Sigmoid colon (tissue), 6 donors: ENCODE measurements at regions not wholly inside any gene's neighbourhood (a gene's known extent, or its start where the extent isn't known, plus 50 kb on each side); places are given as distances from the start of the nearest gene placed in this dataset.

Source experiments
- DNase-seq: peaks from one replicate; pipeline ENCODE4 v3.0.0-alpha.2; 2019
- H3K27ac ChIP-seq, 4 donors: fragments of 200-600 bp; sonication (generic); one replicate each; pipeline ENCODE4 v1.5.1; 2016 to 2019; ENCODE audit warnings: mild to moderate bottlenecking in 1 of 4
- H3K27me3 ChIP-seq, 3 donors: fragments of 200-600 bp; sonication (generic); one replicate each; pipeline ENCODE4 v1.5.1; 2019; ENCODE audit warnings: mild to moderate bottlenecking in 1 of 3
- H3K36me3 ChIP-seq, 4 donors: fragments of 200-600 bp; sonication (generic); one replicate each; pipeline ENCODE4 v1.5.1; 2016 to 2019
- H3K4me1 ChIP-seq, 4 donors: fragments of 200-600 bp; sonication (generic); one replicate each; pipeline ENCODE4 v1.5.1; 2017 to 2019
- H3K4me3 ChIP-seq, 4 donors: fragments of 200-600 bp; sonication (generic); one replicate each; pipeline ENCODE4 v1.5.1; 2017 to 2019; ENCODE audit warnings: mild to moderate bottlenecking in 2 of 4, moderate library complexity in 1 of 4
- H3K9me3 ChIP-seq, 4 donors: fragments of 200-600 bp in 3 of 4; sonication (generic) in 3 of 4; one replicate each; pipeline versions ENCODE4 v1.5.1 to v1.6.1; 2013 to 2019
- CTCF ChIP-seq, 4 experiments: fragments of 450-650 bp in 3 of 4; fragments of 200-600 bp in 1 of 4; IDR thresholded peaks; one replicate each; pipeline ENCODE4 v1.5.1; 2016 to 2019; ENCODE audit warnings: antibody characterized with exemption in 4 of 4, mild to moderate bottlenecking in 3 of 4, moderate library complexity in 2 of 4
- EP300 ChIP-seq, 4 donors: sonication (generic); formaldehyde crosslinking; IDR thresholded peaks; one replicate each; pipeline ENCODE4 v1.6.1; 2017; ENCODE audit warnings: antibody characterized with exemption in 4 of 4
- POLR2A ChIP-seq, 2 donors: fragments of 450-650 bp; IDR thresholded peaks; one replicate each; pipeline ENCODE4 v1.6.1; 2016; ENCODE audit warnings: antibody characterized with exemption in 2 of 2, mild to moderate bottlenecking in 2 of 2, moderate library complexity in 2 of 2
- POLR2AphosphoS5 ChIP-seq, 4 donors: sonication (generic); formaldehyde crosslinking; IDR thresholded peaks; one replicate each; pipeline ENCODE4 v1.6.1; 2017; ENCODE audit warnings: antibody characterized with exemption in 4 of 4
- WGBS, 2 donors: extraction: QIAGEN DNeasy Blood & Tissue Kit; methylation state at CpG; one replicate each; pipeline ENCODE4 v1.1.7; 2013; 5-methylcytosine and 5-hydroxymethylcytosine counted together
- intact Hi-C: fragments of 100-400 bp; cut with DNase I; formaldehyde crosslinking; loops from one replicate; pipeline ENCODE4 v1.15.1; 2023
- donor health status: healthy with polysubstance abuse.
- donor health status: healthy.

GRCh38 chr6:73901986-73902385 lies 206.0 kb downstream of the CD109 start:
- intact Hi-C loops: no loop called here
- Histone ChIP-seq H3K27me3 (no peaks in the 10 kb centered on the region), H3K4me1 (no peaks in the 10 kb centered on the region), H3K9me3 (peaks cover 0 to 16% (median 8%) of the 10 kb centered on the region in 4 donors), H3K36me3 (no peaks in the 10 kb centered on the region), H3K27ac (no peak overlapping the region), H3K4me3 (no peak overlapping the region)
- no peak for DNase-seq
- TF ChIP-seq CTCF (IDR thresholded peaks at IDR 0.05) (no peak), EP300 (IDR thresholded peaks at IDR 0.05) (no peak), POLR2A (IDR thresholded peaks at IDR 0.05) (no peak), POLR2AphosphoS5 (IDR thresholded peaks at IDR 0.05) (no peak)

GRCh38 chr6:73901311-73901710 lies 205.3 kb downstream of the CD109 start:
- H3K27me3 ChIP-seq: no peaks in the 10 kb centered on the region
- no peak overlapping the region for H3K4me3 ChIP-seq
- intact Hi-C loops: no loop called here
- H3K9me3 ChIP-seq: peaks cover 0 to 16% (median 8%) of the 10 kb centered on the region in 4 donors
- H3K36me3 ChIP-seq: no peaks in the 10 kb centered on the region
- no peak overlapping the region for H3K27ac ChIP-seq
- no peak for TF ChIP-seq EP300 (IDR thresholded peaks at IDR 0.05)
- TF ChIP-seq CTCF (IDR thresholded peaks at IDR 0.05): no peak
- TF ChIP-seq POLR2AphosphoS5 (IDR thresholded peaks at IDR 0.05): no peak
- TF ChIP-seq POLR2A (IDR thresholded peaks at IDR 0.05): no peak
- no peak for DNase-seq
- no peaks in the 10 kb centered on the region for H3K4me1 ChIP-seq

GRCh38 chr6:73898599-73898998 lies 202.6 kb downstream of the CD109 start:
- intact Hi-C loops: no loop called here
- Histone ChIP-seq H3K4me3 (no peak overlapping the region), H3K9me3 (peaks cover 0 to 12% (median 8%) of the 10 kb centered on the region in 4 donors), H3K27me3 (no peaks in the 10 kb centered on the region), H3K4me1 (no peaks in the 10 kb centered on the region), H3K36me3 (no peaks in the 10 kb centered on the region), H3K27ac (no peak overlapping the region)
- TF ChIP-seq POLR2A (IDR thresholded peaks at IDR 0.05): no peak
- TF ChIP-seq EP300 (IDR thresholded peaks at IDR 0.05): no peak
- no peak for DNase-seq
- WGBS, 2 donors: 57 to 80% methylated on average over 3 of the region's 3 CpGs

DNA sequence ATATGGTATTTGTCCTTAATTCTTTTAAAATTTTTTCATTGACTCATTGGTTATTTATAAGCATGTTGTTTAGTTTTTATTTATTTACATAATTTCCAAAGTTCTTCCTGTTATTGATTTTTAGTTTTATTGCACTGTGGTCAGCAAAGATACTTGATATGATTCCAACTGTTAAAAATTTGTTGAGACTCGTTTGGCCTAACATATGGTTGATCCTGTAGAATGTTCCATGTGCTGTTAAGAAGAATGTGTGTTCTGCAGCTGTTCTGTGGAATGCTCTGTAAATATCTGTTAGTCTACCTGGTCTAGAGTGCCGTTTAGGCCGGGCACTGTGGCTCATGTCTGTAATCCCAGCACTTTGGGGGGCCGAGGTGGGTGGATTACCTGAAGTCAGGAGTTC lies 197.7 kb downstream of the CD109 start:
- intact Hi-C loops: no loop called here
- no peak overlapping the region for H3K4me3 ChIP-seq
- H3K27me3 ChIP-seq: no peaks in the 10 kb centered on the region
- H3K4me1 ChIP-seq: no peaks in the 10 kb centered on the region
- H3K27ac ChIP-seq: no peak overlapping the region
- no peak for DNase-seq
- no peaks in the 10 kb centered on the region for H3K9me3 ChIP-seq
- TF ChIP-seq POLR2AphosphoS5 (IDR thresholded peaks at IDR 0.05) (no peak), POLR2A (IDR thresholded peaks at IDR 0.05) (no peak), CTCF (IDR thresholded peaks at IDR 0.05) (no peak), EP300 (IDR thresholded peaks at IDR 0.05) (no peak)
- H3K36me3 ChIP-seq: no peaks in the 10 kb centered on the region
- whole genome bisulfite sequencing, 2 donors: 69 to 81% methylated on average over 4 of the region's 4 CpGs

- Histone ChIP-seq H3K9me3 (no peaks in the 10 kb centered on the region), H3K27ac (no peak overlapping the region), H3K4me1 (no peaks in the 10 kb centered on the region), H3K4me3 (no peak overlapping the region), H3K36me3 (no peaks in the 10 kb centered on the region), H3K27me3 (no peaks in the 10 kb centered on the region)
- TF ChIP-seq POLR2A (IDR thresholded peaks at IDR 0.05) (no peak), CTCF (IDR thresholded peaks at IDR 0.05) (no peak), EP300 (IDR thresholded peaks at IDR 0.05) (no peak), POLR2AphosphoS5 (IDR thresholded peaks at IDR 0.05) (no peak)
- no peak for DNase-seq
- intact Hi-C loops: no loop called here
- 78% methylated on average over 4 of the region's 4 CpGs; no CpG with 5 or more reads in 1 of the 2 donors for WGBS, 2 donors
These were observed 192.0 kb downstream of the CD109 start for GRCh38 chr6:73888050-73888449.
